ENCODE measurements at regions not wholly inside any gene's neighbourhood (a gene's known extent, or its start where the extent isn't known, plus 50 kb on each side); places are given as distances from the start of the nearest gene placed in this dataset.

DNA sequence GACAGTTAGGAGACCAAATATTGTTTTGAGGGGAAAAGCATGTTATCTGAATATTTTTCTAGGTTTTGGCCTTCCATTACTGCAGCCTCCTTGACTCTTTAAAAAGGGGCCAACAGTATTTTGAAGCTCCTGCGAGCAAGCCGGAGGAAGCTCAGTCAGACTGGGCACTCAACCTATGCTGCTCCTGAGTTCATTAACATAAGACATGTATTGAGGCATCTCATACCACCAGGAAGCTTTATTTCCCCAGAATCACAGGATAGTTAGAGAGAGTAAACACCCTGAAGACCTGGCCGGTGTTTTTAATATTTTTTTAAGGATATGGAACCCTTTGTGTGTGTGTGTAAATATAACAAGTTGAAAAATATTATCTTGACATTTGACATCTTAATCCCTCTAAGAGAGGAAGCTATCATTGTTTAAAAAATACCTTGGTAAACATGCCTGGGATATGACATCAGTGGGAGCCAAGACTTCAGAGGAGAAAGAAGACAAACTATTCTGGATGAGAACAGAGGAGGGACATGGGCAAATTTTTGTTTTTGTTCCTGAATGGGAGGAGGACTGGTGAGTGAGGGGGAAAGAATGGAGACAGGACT is 139.3 kb upstream of the SLIT3 start:
- TF ChIP-seq SIN3A (IDR thresholded peaks at IDR 0.05; ENCODE audit: low read depth) (no peak), EZH2phosphoT487 (IDR thresholded peaks at IDR 0.05; ENCODE audit: borderline replicate concordance) (no peak)
- TF ChIP-seq, protein P1, sequence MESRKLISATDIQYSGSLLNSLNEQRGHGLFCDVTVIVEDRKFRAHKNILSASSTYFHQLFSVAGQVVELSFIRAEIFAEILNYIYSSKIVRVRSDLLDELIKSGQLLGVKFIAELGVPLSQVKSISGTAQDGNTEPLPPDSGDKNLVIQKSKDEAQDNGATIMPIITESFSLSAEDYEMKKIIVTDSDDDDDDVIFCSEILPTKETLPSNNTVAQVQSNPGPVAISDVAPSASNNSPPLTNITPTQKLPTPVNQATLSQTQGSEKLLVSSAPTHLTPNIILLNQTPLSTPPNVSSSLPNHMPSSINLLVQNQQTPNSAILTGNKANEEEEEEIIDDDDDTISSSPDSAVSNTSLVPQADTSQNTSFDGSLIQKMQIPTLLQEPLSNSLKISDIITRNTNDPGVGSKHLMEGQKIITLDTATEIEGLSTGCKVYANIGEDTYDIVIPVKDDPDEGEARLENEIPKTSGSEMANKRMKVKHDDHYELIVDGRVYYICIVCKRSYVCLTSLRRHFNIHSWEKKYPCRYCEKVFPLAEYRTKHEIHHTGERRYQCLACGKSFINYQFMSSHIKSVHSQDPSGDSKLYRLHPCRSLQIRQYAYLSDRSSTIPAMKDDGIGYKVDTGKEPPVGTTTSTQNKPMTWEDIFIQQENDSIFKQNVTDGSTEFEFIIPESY (IDR thresholded peaks at IDR 0.05; ENCODE audit: extremely low read depth, insufficient replicate concordance, low read length) = no peak
- POLR2A ChIA-PET = no interaction called here
- Histone ChIP-seq H3K36me3 (ENCODE audit: control insufficient read depth in 1 of 2, insufficient read depth in 2 of 2, low read length in 2 of 2) (no peaks in the 10 kb centered on the region), H3K27ac (ENCODE audit: low read depth, low read length) (no peak overlapping the region), H3K4me1 (ENCODE audit: control insufficient read depth in 1 of 2, insufficient read depth in 2 of 2, low read length in 2 of 2) (no peaks in the 10 kb centered on the region), H3K79me2 (ENCODE audit: insufficient read depth, low read length) (no peaks in the 10 kb centered on the region), H3K9me2 (ENCODE audit: insufficient read depth) (no peaks in the 10 kb centered on the region), H2AFZ (ENCODE audit: low read depth, low read length, poor library complexity, severe bottlenecking) (no peak overlapping the region), H3K4me3 (replicated peaks in 1 of 2; ENCODE audit: low read depth in 1 of 2, low read length in 2 of 2) (no peak overlapping the region), H4K20me1 (ENCODE audit: insufficient read depth) (no peaks in the 10 kb centered on the region), H3K4me2 (ENCODE audit: low read length) (no peak overlapping the region), H3K9me3 (ENCODE audit: control insufficient read depth in 1 of 2, insufficient read depth in 1 of 2, low read depth in 1 of 2, low read length in 2 of 2) (no peaks in the 10 kb centered on the region), H3K9ac (ENCODE audit: low read length) (no peak overlapping the region), H3K27me3 (ENCODE audit: insufficient read depth, low read length) (peaks cover 20% of the 10 kb centered on the region)
- ATAC-seq (no peak), DNase-seq (ENCODE audit: low read depth, low spot score) (no peak)
- no TSS peak for BruUV-seq (replicated peaks)
- intact Hi-C loops (cut with micrococcal nuclease) = no loop called here
- RAD21 ChIA-PET (ENCODE audit: low non-redundant PET in 1 of 2, low total read pairs in 2 of 2, uncharacterized antibody in 2 of 2, unreplicated experiment in 2 of 2) = no interaction called here
- CTCF ChIA-PET = no interaction called here

DNA sequence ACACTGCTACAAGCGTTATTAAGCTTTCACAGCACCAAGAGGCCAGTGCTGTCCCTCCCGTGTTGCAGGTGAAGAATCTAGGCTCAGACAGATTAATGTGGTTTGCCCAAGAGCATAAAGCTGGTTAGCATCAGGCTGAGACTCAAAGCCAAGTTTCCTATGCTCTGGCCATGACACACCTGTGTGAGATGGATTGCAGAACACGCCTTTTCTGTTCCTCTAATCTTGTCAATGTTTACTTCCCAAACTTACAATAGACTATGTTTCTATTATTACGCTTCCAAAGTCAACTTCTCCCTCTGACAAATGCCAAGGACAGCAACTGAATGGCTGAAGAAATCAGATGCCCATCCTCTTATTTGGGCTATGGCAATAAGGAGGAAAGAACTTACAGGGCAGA is 138.4 kb upstream of the SLIT3 start:
- H3K79me2 ChIP-seq (ENCODE audit: insufficient read depth, low read length) = no peaks in the 10 kb centered on the region
- H3K4me1 ChIP-seq (ENCODE audit: control insufficient read depth in 1 of 2, insufficient read depth in 2 of 2, low read length in 2 of 2) = no peaks in the 10 kb centered on the region
- no TSS peak for BruUV-seq (replicated peaks)
- ChIA-PET CTCF (no interaction called here), RAD21 (ENCODE audit: low non-redundant PET in 1 of 2, low total read pairs in 2 of 2, uncharacterized antibody in 2 of 2, unreplicated experiment in 2 of 2) (no interaction called here), POLR2A (no interaction called here)
- no peaks in the 10 kb centered on the region for H3K9me2 ChIP-seq (ENCODE audit: insufficient read depth)
- H3K9me3 ChIP-seq (ENCODE audit: control insufficient read depth in 1 of 2, insufficient read depth in 1 of 2, low read depth in 1 of 2, low read length in 2 of 2) = no peaks in the 10 kb centered on the region
- no peak overlapping the region for H3K4me2 ChIP-seq (ENCODE audit: low read length)
- H4K20me1 ChIP-seq (ENCODE audit: insufficient read depth) = no peaks in the 10 kb centered on the region
- no peak overlapping the region for H3K27ac ChIP-seq (ENCODE audit: low read depth, low read length)
- H3K27me3 ChIP-seq (ENCODE audit: insufficient read depth, low read length) = peaks cover 20% of the 10 kb centered on the region
- no peak overlapping the region for H3K4me3 ChIP-seq (replicated peaks in 1 of 2; ENCODE audit: low read depth in 1 of 2, low read length in 2 of 2)
- intact Hi-C loops (cut with micrococcal nuclease) = no loop called here
- H2AFZ ChIP-seq (ENCODE audit: low read depth, low read length, poor library complexity, severe bottlenecking) = no peak overlapping the region
- ATAC-seq (no peak), DNase-seq (ENCODE audit: low read depth, low spot score) (no peak)
- no peaks in the 10 kb centered on the region for H3K36me3 ChIP-seq (ENCODE audit: control insufficient read depth in 1 of 2, insufficient read depth in 2 of 2, low read length in 2 of 2)
- no peak overlapping the region for H3K9ac ChIP-seq (ENCODE audit: low read length)
- TF ChIP-seq ZFX (IDR thresholded peaks at IDR 0.05) (no peak), EZH2phosphoT487 (IDR thresholded peaks at IDR 0.05; ENCODE audit: borderline replicate concordance) (no peak), EZH2 (IDR thresholded peaks at IDR 0.05) (no peak), CBX3 (IDR thresholded peaks at IDR 0.05; ENCODE audit: low read depth) (no peak), SIN3A (IDR thresholded peaks at IDR 0.05; ENCODE audit: low read depth) (no peak), FOSL1 (IDR thresholded peaks at IDR 0.05; ENCODE audit: low read depth) (no peak), TCF7L2 (IDR thresholded peaks at IDR 0.05; ENCODE audit: borderline replicate concordance, extremely low read depth, insufficient read depth, insufficient read length) (no peak), POLR2A (IDR thresholded peaks at IDR 0.05; ENCODE audit: borderline replicate concordance, extremely low read depth, insufficient read depth, insufficient read length) (no peak), POLR2AphosphoS5 (IDR thresholded peaks at IDR 0.05; ENCODE audit: low read depth, low read length) (no peak), ELF1 (IDR thresholded peaks at IDR 0.05; ENCODE audit: borderline replicate concordance, low read depth) (no peak), JUND (IDR thresholded peaks at IDR 0.05) (no peak)
- TF ChIP-seq, protein P2, sequence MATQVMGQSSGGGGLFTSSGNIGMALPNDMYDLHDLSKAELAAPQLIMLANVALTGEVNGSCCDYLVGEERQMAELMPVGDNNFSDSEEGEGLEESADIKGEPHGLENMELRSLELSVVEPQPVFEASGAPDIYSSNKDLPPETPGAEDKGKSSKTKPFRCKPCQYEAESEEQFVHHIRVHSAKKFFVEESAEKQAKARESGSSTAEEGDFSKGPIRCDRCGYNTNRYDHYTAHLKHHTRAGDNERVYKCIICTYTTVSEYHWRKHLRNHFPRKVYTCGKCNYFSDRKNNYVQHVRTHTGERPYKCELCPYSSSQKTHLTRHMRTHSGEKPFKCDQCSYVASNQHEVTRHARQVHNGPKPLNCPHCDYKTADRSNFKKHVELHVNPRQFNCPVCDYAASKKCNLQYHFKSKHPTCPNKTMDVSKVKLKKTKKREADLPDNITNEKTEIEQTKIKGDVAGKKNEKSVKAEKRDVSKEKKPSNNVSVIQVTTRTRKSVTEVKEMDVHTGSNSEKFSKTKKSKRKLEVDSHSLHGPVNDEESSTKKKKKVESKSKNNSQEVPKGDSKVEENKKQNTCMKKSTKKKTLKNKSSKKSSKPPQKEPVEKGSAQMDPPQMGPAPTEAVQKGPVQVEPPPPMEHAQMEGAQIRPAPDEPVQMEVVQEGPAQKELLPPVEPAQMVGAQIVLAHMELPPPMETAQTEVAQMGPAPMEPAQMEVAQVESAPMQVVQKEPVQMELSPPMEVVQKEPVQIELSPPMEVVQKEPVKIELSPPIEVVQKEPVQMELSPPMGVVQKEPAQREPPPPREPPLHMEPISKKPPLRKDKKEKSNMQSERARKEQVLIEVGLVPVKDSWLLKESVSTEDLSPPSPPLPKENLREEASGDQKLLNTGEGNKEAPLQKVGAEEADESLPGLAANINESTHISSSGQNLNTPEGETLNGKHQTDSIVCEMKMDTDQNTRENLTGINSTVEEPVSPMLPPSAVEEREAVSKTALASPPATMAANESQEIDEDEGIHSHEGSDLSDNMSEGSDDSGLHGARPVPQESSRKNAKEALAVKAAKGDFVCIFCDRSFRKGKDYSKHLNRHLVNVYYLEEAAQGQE (IDR thresholded peaks at IDR 0.05; ENCODE audit: low read depth) = no peak
- TF ChIP-seq, protein P1 (IDR thresholded peaks at IDR 0.05; ENCODE audit: extremely low read depth, insufficient replicate concordance, low read length) = no peak

Measured in HCT116 (cell line).